ENCODE measurements at regions not wholly inside any gene's neighbourhood (a gene's known extent, or its start where the extent isn't known, plus 50 kb on each side); places are given as distances from the start of the nearest gene placed in this dataset.

GRCh38 chr10:2342206-2342605 lies 604.9 kb upstream of the ADARB2 start:
- TF ChIP-seq POLR2A (IDR thresholded peaks at IDR 0.05): no peak
- no peak for TF ChIP-seq CTCF (IDR thresholded peaks at IDR 0.05)

All from suprapubic skin (tissue), 3 donors.